B cell (primary cell): ENCODE measurements at regions not wholly inside any gene's neighbourhood (a gene's known extent, or its start where the extent isn't known, plus 50 kb on each side); places are given as distances from the start of the nearest gene placed in this dataset.

Experiments used
- ATAC-seq: fragments of 200-7000 bp; cut with Tn5 transposase; one replicate; pipeline ENCODE4 v1.10.0; 2021; ENCODE audit warnings: low read depth, mild to moderate bottlenecking, moderate number of reproducible peaks, moderate library complexity
- CTCF ChIA-PET: fragments of 350-600 bp; sonication (Branson Sonifier 250); formaldehyde crosslinking; loops from one replicate; lab custom pipeline; 2021; ENCODE audit warnings: antibody characterized with exemption, inconsistent platforms; lab: Charles Lee
- POLR2A ChIA-PET: fragments of 350-600 bp; sonication (Branson Sonifier 250); formaldehyde crosslinking; loops from one replicate; lab custom pipeline; 2021; ENCODE audit warnings: antibody characterized with exemption; lab: Charles Lee
- DNase-seq: peaks from one replicate; pipeline ENCODE4 v3.0.0; 2013
- H2AFZ ChIP-seq: 2 replicates; pipeline ENCODE4 v1.6.1; 2012; ENCODE audit warnings: mild to moderate bottlenecking, low read depth, low read length; ENCODE audit not compliant: insufficient read depth, poor library complexity, severe bottlenecking
- H3K27ac ChIP-seq, 2 donors: 1 replicate in 1 of 2; 2 replicates in 1 of 2; pipeline ENCODE4 v1.5.1; 2012 to 2013; ENCODE audit warnings: low read length in 2 of 2, mild to moderate bottlenecking in 2 of 2, moderate library complexity in 1 of 2
- H3K27me3 ChIP-seq, 4 experiments: fragments of 200-600 bp in 1 of 4; sonication (generic) in 1 of 4; replicated peaks in 1 of 4; 1 replicate in 2 of 4; 2 replicates in 2 of 4; pipeline versions ENCODE4 v1.6.1 to v1.7.0; 2013 to 2016; ENCODE audit warnings: low read length in 3 of 4, mild to moderate bottlenecking in 2 of 4, mixed read lengths in 1 of 4, moderate library complexity in 1 of 4; ENCODE audit not compliant: insufficient read depth in 4 of 4, control insufficient read depth in 3 of 4; ENCODE audit errors: control extremely low read depth in 1 of 4
- H3K36me3 ChIP-seq, 2 experiments: replicated peaks in 1 of 2; 1 replicate in 1 of 2; 2 replicates in 1 of 2; pipeline versions ENCODE4 v1.6.1 to v1.7.1; 2013; ENCODE audit warnings: low read length in 1 of 2; ENCODE audit not compliant: insufficient read depth in 2 of 2, control insufficient read depth in 1 of 2; ENCODE audit errors: control extremely low read depth in 1 of 2, extremely low read depth in 1 of 2
- H3K4me1 ChIP-seq, 2 donors: fragments of 200-600 bp in 1 of 2; sonication (generic) in 1 of 2; 1 replicate in 1 of 2; 2 replicates in 1 of 2; pipeline versions ENCODE4 v1.5.1 to v1.6.1; 2013 to 2017; ENCODE audit warnings: low read length in 2 of 2; ENCODE audit not compliant: control insufficient read depth in 2 of 2, insufficient read depth in 2 of 2
- H3K4me2 ChIP-seq: replicated peaks from 2 replicates; pipeline ENCODE3; 2012; ENCODE audit warnings: mild to moderate bottlenecking, low read depth, low read length; ENCODE audit not compliant: poor library complexity, severe bottlenecking
- H3K4me3 ChIP-seq, 5 experiments: fragments of 200-600 bp in 1 of 5; sonication (generic) in 1 of 5; 1 replicate in 3 of 5; 2 replicates in 2 of 5; pipeline versions ENCODE4 v1.5.1 to v1.7.0; 2011 to 2016; ENCODE audit warnings: low read length in 4 of 5, mild to moderate bottlenecking in 4 of 5, low read depth in 2 of 5, control low read depth in 1 of 5, moderate library complexity in 1 of 5; ENCODE audit not compliant: insufficient read depth in 1 of 5; ENCODE audit errors: control extremely low read depth in 1 of 5, extremely low read depth in 1 of 5
- H3K79me2 ChIP-seq: fragments of 200-600 bp; sonication (generic); one replicate; pipeline ENCODE4 v1.6.0; 2016; ENCODE audit warnings: low read length; ENCODE audit not compliant: control insufficient read depth, insufficient read depth
- H3K9ac ChIP-seq: fragments of 200-600 bp; sonication (generic); 2 replicates; pipeline ENCODE4 v1.6.1; 2017; ENCODE audit warnings: mild to moderate bottlenecking, low read length, moderate library complexity
- H3K9me3 ChIP-seq, 3 donors: one replicate each; pipeline versions ENCODE4 v1.6.1 to v1.7.1; 2013; ENCODE audit warnings: low read length in 2 of 3; ENCODE audit not compliant: control insufficient read depth in 2 of 3, insufficient read depth in 1 of 3; ENCODE audit errors: control extremely low read depth in 1 of 3
- H4K20me1 ChIP-seq: 2 replicates; pipeline ENCODE4 v1.6.0; 2012; ENCODE audit warnings: mild to moderate bottlenecking, low read length; ENCODE audit not compliant: insufficient read depth, control insufficient read depth, poor library complexity, severe bottlenecking
- H3K27ac Mint-ChIP-seq: one replicate; pipeline ENCODE4 v1.8.0; 2021; ENCODE audit warnings: mixed read lengths
- H3K27me3 Mint-ChIP-seq: one replicate; pipeline ENCODE4 v1.8.0; 2021; ENCODE audit warnings: mixed read lengths
- H3K4me1 Mint-ChIP-seq: one replicate; pipeline ENCODE4 v1.8.0; 2021; ENCODE audit warnings: mixed read lengths
- H3K4me3 Mint-ChIP-seq: one replicate; pipeline ENCODE4 v1.8.0; 2021; ENCODE audit warnings: mixed read lengths
- H3K9me3 Mint-ChIP-seq: one replicate; pipeline ENCODE4 v1.8.0; 2022; ENCODE audit warnings: mixed read lengths; ENCODE audit not compliant: insufficient read depth
- CTCF ChIP-seq: fragments of 200-600 bp; IDR thresholded peaks from one replicate; pipeline ENCODE4 v1.8.0; 2022; ENCODE audit warnings: antibody characterized with exemption, mild to moderate bottlenecking
- EZH2 ChIP-seq: IDR thresholded peaks from 2 replicates; pipeline ENCODE4 v1.6.1; 2012; ENCODE audit warnings: borderline replicate concordance, low read depth, mild to moderate bottlenecking, moderate library complexity, low read length; ENCODE audit not compliant: insufficient read depth, poor library complexity, severe bottlenecking
- WGBS: methylation state at CpG from one replicate; pipeline ENCODE4 v1.1.5; 2013; ENCODE audit warnings: missing lambda C conversion rate; ENCODE audit not compliant: insufficient coverage; 5-methylcytosine and 5-hydroxymethylcytosine counted together
- intact Hi-C: fragments of 100-400 bp; cut with micrococcal nuclease; formaldehyde crosslinking; loops from one replicate; pipeline ENCODE4 v1.10.0; 2022

GRCh38 chr12:25827747-25828146, 130.7 kb upstream of the RASSF8 start:
- Histone ChIP-seq H3K27ac (no peak overlapping the region), H3K4me3 (no peak overlapping the region), H3K9me3 (no peaks in the 10 kb centered on the region), H3K4me1 (no peaks in the 10 kb centered on the region), H3K9ac (no peak overlapping the region), H4K20me1 (no peaks in the 10 kb centered on the region), H3K27me3 (peaks cover 0 to 3% (median 0%) of the 10 kb centered on the region in 4 experiments), H2AFZ (no peak overlapping the region), H3K36me3 (no peaks in the 10 kb centered on the region), H3K4me2 (no peak overlapping the region), H3K79me2 (no peaks in the 10 kb centered on the region)
- H3K4me3 Mint-ChIP-seq = no peak overlapping the region
- ATAC-seq (no peak), DNase-seq (no peak)
- POLR2A ChIA-PET = no interaction called here
- H3K4me1 Mint-ChIP-seq = no peaks in the 10 kb centered on the region
- intact Hi-C loops = no loop called here
- no peaks in the 10 kb centered on the region for H3K9me3 Mint-ChIP-seq
- WGBS = 100% methylated on average over 1 of the region's 3 CpGs
- CTCF ChIA-PET = no interaction called here
- H3K27me3 Mint-ChIP-seq = peaks cover 14% of the 10 kb centered on the region
- no peak for TF ChIP-seq CTCF
- no peak for TF ChIP-seq EZH2
- H3K27ac Mint-ChIP-seq = no peak overlapping the region

DNA sequence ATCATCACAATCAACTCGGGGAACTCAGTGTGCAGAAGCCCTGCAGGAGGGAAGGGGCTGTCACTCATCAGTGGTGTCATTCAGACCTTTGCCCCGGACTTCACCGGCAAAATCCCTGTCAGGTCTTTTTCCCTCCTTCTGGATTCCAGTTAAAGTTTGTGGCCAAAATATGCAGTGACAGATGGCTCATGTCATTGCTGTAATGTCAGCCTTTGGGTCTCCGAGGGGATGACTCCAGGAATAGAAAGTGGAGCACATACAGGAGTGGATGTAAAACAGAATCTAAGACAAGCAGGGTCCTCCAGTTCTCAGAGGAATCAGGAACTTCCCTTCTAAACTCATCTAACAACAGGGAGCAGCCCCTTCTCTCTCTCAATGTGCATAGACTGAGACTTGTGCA, 130.3 kb upstream of the RASSF8 start:
- H3K4me3 Mint-ChIP-seq = no peak overlapping the region
- H3K36me3 ChIP-seq = no peaks in the 10 kb centered on the region

More for the DNA sequence above, 130.3 kb upstream of the RASSF8 start:
- Histone ChIP-seq H3K4me2 (no peak overlapping the region), H3K27me3 (peaks cover 0 to 3% (median 0%) of the 10 kb centered on the region in 4 experiments), H2AFZ (no peak overlapping the region), H3K4me3 (no peak overlapping the region), H3K9ac (no peak overlapping the region), H3K9me3 (no peaks in the 10 kb centered on the region), H3K79me2 (no peaks in the 10 kb centered on the region), H3K4me1 (no peaks in the 10 kb centered on the region), H4K20me1 (no peaks in the 10 kb centered on the region), H3K27ac (no peak overlapping the region)
- ChIA-PET POLR2A (no interaction called here), CTCF (no interaction called here)
- Mint-ChIP-seq H3K9me3 (no peaks in the 10 kb centered on the region), H3K27me3 (peaks cover 14% of the 10 kb centered on the region), H3K27ac (no peak overlapping the region), H3K4me1 (no peaks in the 10 kb centered on the region)
- DNase-seq (no peak), ATAC-seq (no peak)
- 88% methylated on average over 2 of the region's 4 CpGs for WGBS
- TF ChIP-seq EZH2 (no peak), CTCF (no peak)
- intact Hi-C loops = no loop called here
